HG03469 (cell line): ENCODE measurements at regions not wholly inside any gene's neighbourhood (a gene's known extent, or its start where the extent isn't known, plus 50 kb on each side); places are given as distances from the start of the nearest gene placed in this dataset.
"Not testable (repeated sequence)": the region's sequence is repeated elsewhere in the genome, so short reads cannot be mapped to it uniquely, and the experiment has no call there.

Source experiments
- ATAC-seq: cut with Tn5 transposase; IDR thresholded peaks from one replicate; pipeline ENCODE4 v1.9.1; 2021; ENCODE audit warnings: mild to moderate bottlenecking, moderate library complexity, moderate number of reproducible peaks; ENCODE audit not compliant: unreplicated experiment

DNA sequence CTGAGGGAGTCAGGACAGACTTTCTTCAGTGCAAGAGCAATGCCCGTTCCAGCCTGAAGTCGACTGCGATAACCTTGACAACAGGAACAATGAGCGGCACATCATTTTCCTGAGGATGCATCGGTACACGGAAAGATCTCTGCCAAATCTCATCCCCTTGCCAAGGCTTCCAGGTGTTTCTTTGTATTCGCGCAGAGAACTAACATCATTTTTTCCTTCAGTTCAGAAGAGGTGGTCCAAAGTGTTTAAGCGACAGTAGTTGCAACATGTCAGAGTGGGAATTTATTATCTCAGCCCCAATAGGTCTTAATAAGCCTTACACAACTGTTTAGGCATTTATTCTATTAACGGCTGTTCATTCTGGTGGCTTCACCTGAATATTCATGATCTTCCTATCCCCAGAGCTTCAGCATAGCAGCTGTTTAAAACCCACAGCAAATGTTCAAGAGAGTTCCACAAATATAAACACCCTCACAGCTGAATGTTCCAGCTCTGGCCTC, 129.7 kb upstream of the NFIA start:
- no peak for ATAC-seq

DNA sequence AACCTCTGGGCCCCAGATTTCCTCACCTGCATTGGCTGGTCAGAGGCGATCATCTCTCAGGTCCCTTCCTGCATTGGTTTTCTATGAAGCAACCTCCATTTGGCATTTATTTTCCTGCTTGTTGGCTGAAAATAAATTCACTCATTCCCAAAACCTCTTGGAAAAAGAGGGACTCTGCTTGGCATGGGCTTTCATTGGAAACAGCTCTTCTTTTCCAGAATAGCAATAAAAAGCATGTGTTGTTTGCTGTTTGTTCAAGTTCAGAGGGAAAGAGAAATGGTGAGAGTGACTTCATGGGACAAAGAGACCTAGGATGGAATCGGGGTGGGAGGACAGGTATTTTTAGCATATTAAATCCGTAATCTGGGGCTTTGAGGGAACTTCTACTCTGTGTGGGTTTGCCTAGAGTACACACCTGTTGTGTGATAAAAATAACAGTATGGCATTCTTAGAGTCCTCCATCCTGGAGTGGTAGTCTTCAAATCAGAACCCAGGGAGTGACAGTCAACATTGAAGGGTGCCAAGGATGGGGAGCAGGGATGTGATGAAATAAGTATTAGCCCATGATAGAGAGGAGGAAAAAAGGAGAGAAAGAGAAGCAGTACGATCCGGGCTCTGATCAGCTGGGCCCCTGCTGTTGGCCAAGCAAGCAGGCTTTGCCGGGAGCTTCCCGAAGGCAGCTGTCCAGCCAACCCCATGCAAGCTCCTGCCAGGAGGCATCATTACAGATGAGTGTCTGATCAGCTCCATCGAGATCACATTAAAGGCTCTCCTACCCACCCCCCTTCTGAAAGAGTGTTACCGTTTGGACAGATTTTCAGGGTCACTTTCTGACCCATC, 131.9 kb upstream of the NFIA start:
- no peak for ATAC-seq

DNA sequence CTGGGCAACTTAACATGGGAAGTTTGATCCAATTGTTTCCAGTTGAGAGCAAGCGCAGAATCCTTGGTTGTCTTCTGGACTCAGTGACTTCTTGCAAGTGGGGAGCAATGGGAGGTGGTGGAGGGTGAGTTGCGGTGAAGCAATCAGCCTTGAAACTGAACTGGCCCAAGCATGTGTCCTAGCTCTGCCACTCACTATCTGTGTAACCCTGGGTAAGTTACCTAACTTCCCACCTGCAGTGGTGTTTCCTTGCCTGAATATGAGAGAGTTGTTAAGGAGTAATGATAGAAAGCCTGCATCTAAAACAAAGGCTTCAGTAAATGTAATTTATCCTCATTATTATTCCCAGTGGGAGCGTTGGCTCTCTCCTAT, 132.5 kb upstream of the NFIA start:
- ATAC-seq: no peak

DNA sequence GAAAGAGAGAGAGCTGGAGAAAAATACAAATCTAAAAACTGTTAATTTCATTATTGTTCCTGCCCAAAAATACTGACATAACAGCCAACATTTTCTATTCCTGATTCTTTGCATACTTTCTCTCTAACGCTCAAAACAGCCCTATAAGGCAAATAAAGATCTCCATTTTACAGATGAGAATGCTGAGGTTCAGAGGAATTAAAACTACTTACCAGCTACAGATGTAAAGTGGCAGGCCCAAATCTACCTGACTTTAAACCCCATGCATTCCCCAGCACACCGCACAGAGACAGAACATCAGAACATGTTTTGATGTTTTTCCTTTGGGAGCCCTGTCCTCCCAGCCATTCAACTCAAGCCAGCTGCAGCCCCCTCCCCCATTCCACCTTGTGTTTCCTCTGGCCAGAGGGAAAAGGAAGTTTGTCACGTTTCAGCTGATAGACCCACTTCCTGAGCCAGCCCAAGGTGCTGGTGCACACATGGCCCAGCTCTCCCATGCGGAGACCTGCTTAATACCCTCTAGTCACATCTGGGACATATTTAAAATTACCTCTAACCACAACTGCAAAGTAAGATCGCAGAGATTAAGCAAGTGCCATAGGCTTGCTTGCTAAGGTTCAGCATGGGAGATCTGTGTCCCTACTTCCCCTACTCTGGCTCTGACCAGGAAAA, 133.1 kb upstream of the NFIA start:
- ATAC-seq: no peak

DNA sequence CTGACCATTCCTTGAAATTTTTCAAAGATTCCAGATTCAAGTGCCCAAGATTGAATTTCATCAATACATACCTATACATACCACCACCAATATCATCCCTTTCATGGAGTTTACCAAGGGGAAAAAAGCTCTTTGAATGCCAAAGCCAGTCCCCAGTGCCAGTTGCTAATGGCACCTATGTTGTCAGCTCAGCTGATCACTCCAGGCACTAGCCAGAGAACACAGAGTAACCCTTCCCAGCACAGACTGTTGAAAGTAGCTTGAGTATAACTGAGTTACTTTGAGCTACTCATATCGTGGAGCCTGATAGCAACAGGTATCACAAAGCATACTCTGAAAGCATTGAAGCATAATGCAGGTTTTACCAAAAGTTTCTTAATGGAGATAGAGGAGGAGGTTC, 133.9 kb upstream of the NFIA start:
- no peak for ATAC-seq

DNA sequence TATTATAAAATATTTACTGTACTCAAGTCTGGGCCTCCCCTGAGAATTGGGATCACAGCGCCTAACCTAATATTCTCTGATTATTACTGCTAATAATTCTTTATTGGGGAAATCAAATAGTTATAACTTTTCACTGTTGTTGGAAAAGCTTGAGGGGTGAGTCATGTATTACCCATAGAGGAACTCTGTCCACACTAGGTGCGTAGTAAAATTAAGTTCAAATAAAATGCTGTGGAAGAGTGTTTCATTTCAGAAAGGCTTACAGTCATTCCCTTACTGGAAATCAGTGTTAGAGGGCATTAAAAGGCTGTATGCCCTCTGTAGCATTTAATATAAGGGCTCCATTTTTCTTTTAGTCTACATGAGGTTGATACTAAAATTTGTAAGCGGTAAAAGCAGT, 135.0 kb upstream of the NFIA start:
- ATAC-seq: no peak

DNA sequence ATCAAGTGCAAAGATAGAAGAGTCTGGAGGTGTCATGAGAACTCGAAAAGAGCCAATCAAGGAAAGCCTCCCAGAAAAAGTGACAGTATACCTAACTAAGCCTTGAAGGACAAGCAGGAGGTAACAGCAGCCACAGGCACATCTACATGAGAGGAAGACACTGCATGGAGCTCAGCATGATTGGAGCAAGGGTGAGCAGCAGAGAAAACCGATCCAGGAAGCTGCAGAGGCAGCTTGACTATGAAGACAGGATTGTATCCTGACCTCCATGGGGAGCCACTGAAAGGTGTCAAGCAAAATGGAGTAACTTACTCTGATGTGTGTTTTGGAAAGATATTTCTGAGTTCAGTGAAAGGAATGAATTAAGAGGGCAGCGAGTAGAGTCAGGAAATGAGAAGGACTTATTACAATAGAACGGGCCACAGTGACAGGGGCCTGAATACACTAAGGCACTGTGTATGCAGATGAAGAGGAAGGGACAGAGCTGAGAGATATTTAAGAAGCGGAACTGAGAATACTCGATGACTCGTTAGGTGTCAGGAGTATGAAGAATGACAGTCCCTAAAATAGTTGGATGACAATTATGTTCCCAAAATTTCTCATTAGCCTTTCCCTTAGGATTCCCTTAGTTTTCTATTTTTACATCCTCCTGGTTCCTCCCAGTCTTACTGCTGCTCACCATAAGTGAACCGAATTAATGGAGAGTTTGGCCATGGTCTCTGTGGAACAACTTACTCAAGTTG, 139.3 kb upstream of the NFIA start:
- ATAC-seq: peak; percentile 70

DNA sequence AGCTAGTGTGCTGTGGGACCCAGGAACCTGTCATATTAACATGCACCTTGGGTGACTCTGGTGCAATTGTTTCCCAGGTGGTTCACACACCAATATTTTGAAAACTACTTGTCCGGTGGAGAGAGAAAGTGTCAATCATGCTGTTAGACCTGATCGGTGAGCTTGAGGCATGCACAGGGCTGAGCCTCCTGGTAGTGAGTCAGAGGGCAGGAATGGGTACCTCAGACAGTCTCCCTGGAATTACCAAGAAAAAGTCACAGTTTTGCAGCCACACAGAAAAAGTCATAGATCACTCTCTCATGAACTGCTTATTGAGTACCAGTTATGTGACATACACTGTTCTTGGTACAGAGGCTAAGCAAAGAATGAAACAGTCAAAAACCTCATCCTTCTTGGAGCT, 140.1 kb upstream of the NFIA start:
- no peak for ATAC-seq

DNA sequence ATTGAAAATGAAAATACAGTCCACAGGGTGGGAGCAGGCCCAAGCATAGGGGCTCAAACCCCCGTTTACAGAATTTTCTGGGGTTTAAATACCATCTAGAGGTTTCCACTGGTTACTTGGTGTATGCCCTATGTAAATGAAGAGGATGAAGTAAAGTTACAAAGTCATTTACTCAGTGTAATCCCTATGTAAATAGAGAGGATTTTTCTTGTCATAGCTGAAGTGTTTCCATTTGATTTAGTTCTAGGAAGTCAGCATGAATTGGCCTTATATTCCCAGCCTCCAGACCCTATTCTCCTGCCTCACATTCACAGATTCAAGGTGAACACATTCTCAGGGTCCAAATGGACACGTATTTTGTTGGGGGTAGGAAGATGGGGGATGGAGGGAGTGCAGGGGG, 141.7 kb upstream of the NFIA start:
- ATAC-seq: not testable (repeated sequence)

DNA sequence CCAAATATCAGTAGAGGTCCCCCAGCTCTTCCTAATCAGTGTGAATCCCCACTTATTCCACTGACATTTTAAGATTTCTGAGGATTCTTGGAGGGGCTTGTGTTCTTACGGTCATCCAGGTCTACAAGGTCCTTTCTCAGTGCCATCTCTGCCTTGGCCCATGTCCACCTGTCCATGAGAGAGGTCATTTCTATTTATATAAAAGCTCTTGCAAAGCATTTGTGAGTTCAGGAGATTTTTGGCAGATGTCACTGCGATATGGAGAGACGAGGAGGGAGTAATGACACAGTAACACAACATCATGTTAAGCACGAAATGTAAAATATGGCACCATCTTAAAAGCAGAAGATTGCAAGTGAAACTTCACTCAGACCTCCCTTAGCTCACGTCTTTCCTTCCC, 144.6 kb upstream of the NFIA start:
- no peak for ATAC-seq

DNA sequence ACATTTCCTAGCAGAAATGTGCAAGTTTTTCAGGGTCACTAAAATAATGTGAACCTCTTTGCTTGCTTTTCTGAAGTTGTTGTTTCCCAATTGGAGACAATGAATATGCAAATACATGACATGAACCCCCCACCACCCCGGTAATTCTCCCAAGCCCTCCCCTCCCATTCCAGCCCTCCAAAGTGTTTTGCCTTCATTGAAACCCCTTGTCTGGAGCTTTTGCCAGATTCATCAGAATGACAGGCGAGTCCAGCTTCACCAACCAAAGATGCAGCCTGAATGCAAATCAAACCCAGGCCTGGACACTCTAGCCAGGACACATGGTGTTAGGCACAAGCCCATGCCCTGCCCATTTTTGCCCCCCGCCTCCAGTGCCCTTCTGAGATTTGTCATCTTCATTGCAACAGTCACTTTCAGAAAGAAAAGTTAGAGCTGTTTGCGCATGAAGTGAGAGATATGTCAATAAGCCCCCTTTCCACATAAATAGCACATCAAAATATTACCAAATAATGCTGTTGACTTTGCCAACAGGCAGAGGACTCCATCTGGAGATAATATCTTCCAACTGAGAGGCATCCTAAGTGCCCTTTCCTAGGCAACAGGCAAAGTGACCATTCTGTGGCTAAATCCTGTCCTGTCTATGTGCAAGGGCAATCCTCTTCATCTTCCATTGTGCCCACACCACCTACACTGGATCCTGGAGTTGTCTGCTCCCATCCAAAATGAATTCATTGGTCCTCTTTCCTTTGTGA, 145.6 kb upstream of the NFIA start:
- ATAC-seq: no peak

DNA sequence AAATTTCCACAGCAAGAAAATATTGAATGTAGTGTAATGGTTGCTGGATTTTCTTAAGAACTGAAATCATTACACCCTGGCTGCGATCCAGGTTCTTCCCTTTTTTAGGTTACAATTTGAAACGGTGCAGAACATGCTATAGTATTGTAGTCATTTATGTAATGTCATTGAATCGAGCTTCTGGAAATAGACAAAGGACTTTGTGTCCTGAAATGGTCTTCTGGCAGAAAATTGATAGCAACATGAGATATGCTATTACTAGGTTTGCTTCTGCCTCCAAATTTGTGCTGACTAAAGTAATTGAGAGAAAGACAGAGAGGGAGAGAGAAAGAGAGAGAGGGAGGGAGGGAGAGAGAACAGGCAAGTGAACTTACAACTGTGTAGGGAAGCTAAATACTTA, 146.2 kb upstream of the NFIA start:
- no peak for ATAC-seq

DNA sequence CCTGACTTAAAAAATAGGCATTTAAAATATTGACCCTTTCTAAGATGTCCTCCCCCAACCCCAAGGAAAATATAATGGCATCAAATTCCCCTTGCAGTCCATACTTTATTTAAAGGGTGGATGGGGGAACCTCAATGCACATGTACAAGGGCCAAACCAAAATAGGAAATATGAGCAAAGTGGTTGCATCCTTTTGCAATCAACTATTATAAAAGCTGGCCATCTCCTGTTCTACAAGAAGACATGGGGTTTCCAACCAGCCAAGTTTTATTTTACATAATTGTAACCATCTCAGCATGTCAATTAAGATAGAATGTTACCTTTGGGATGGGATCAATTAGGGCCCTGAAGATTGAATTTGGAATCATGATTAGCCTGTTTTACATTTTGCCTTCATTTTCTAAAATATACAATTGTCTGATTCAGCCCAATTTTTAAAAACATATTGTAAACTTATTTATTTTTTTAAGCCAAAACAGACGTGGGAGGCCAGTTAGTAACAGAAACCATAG, 146.7 kb upstream of the NFIA start:
- ATAC-seq: no peak

DNA sequence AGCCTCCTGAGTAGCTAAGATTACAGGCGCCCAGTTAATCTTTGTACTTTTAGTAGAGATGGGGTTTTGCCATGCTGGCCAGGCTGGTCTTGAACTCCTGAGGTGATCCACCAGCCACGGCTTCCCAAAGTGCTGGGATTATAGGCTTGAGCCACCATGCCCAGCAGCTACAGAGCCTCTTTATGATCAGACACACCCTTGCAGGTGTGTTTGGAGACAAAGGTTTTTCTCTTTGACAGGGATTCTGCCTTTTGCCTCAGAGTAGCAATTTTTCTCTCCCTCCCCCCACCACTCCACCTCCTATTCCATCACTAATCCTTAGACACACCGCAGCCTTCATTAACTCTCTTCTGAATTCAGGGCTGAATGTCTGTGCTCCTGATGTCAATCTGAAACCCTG, 152.2 kb upstream of the NFIA start:
- no peak for ATAC-seq

DNA sequence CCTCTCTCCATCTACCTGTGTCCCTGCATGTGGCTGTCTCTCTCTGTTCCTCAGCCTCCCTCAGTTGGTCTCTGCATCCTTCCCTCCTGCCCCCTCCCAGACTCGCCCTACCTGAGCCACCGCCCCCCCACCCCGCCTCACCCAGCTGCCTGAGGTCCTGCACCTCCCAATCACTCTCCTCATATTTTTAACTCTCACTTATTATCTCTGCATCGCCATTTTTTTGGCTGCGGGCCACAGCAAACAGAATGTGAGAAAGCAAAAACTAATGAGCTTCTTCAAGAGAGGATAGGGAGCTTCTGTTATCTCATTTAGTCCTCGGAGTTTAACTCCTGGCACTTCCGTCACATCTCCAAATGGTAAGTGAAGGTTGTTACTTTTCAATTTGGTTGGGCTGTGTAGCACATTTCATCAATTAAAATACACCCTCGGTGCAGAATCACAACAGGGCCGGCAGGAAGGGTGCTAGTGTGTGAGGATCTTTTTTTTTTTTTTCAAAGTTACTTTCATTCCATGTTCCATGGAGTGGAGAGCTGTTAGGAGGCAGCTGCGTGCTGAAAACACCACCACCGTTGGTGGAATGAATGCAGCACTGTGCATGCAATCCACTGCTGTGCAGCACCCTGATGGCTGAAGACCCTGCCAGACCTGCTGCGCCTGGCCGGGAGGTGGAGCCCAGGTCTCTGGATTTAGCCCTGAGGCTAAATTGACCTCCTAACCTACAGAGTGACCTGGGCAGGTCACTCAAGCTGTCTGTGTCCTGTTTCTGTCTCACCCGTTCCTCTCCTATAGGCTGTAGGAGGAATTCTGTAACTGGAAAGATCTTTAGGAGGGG, 157.2 kb upstream of the NFIA start:
- no peak for ATAC-seq

DNA sequence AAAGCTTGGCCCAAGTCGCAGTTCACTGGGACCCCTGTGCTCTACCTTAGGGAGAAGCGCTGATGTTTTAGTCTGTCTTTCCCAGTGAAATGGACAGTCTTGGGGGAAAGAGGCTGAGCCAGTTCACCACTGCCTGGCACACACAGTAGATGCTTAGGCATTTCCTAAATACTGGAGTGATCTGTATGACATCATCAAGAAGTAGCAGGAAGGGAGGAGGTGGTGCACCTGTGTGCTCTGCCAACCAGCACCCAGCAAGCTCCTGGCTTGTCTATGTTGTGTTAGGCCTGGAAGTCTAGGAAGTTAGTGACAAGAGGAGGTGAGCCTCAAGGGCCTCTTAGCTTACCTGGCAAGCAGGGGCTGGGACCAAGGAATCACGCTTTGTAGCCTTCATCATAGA, 158.2 kb upstream of the NFIA start:
- no peak for ATAC-seq

DNA sequence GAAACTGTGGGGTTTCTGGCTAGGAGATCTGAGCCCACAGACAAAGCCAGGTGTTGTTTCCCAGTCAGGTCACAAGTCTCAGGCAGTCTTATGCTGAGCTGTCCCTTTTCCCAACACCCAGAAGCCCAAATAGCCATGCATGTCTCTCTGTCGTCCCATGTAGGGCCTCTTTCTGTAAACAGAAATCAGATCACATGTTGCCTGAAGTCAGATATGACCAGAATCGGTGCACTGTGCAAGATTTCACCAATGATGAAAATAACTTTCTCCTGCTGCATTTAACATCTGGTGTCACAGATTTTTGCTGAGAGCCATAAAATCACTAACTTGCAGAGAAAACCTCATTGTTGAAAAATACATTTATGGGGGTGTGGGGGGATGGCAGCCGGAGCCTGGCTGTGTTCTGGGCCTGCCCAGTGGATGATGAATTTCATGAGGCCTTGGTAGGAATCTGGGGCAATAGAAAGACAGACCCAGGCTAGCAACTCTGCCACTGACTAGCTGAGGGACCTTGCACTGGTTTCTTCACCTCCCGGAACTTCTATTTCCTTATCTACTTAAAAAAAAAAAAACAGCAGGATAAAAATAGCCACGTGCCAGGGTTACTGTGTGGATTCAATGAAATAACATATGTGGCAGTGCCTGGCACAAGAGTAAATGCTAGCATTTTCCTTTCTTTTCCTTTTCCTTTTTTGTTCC, 158.8 kb upstream of the NFIA start:
- no peak for ATAC-seq

DNA sequence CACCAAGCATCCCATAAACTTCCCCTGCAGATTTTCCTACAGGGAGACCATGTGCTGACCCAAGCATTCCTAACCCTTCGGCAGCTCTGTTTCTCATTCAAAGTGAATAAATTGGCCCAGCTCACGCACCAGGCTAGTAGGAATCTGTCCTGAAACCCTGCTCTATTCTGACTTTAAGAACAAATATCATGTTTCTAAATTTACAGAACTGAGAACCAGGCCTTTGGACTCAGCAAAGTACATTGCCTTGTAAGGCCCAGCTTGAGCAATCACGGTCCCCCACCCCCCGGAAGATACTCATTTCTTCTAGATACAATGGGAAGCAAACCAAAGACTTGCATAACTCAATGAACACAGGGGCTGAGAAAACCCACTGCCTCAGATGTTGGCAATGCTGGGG, 160.1 kb upstream of the NFIA start:
- ATAC-seq: no peak

DNA sequence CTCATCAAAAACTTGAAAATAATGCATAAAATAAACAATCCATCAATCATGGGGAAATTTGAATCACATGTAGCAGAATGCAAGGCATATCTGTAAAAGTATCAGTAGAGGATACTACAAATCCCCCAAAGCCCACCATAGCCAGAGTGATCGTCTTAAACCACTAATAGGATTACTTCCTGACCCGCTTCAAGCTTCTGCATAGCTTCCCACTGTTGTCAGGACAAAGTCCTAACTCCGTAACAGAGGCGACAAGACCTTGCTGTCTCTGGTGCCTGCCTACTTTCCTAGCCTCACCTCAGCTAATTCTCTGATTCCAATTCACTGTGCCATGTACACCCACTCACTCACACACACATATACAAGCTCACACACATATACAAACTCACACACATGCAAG, 161.2 kb upstream of the NFIA start:
- no peak for ATAC-seq
